IMR-90 (cell line): ENCODE measurements at regions not wholly inside any gene's neighbourhood (a gene's known extent, or its start where the extent isn't known, plus 50 kb on each side); places are given as distances from the start of the nearest gene placed in this dataset.

Experiments
- ATAC-seq: fragments of 200-7000 bp; cut with Tn5 transposase; 2 replicates; pipeline ENCODE4 v1.9.1; 2020; ENCODE audit warnings: low read depth, mild to moderate bottlenecking, moderate library complexity
- BruUV-seq: library from RNA; stranded (reverse); fragments of 400-500 nt; replicated peaks from 2 replicates; lab custom pipeline; 2021; lab: Mats Ljungman, UMichigan
- CTCF ChIA-PET: fragments of 300-600 bp; formaldehyde crosslinking; extraction: SDS; loops from one replicate; lab custom pipeline; 2021; ENCODE audit warnings: antibody characterized with exemption; lab: Yijun Ruan, JAX
- POLR2A ChIA-PET: fragments of 300-600 bp; sonication (Branson Sonifier 250); formaldehyde crosslinking; loops from one replicate; lab custom pipeline; 2022; ENCODE audit warnings: antibody characterized with exemption; ENCODE audit not compliant: unreplicated experiment; lab: Charles Lee
- DNase-seq: peaks from one replicate; pipeline ENCODE4 v3.0.0; 2013
- H2AFZ ChIP-seq: replicated peaks from 2 replicates; pipeline ENCODE3; 2013; ENCODE audit warnings: low read length, mild to moderate bottlenecking; ENCODE audit not compliant: poor library complexity
- H2AK5ac ChIP-seq: 2 replicates; pipeline ENCODE4 v1.6.1; 2013; ENCODE audit warnings: low read depth, low read length, inconsistent platforms
- H2AK9ac ChIP-seq: replicated peaks from 2 replicates; pipeline ENCODE3; 2013; ENCODE audit warnings: mild to moderate bottlenecking, low read depth, low read length, moderate library complexity; ENCODE audit not compliant: poor library complexity
- H2BK120ac ChIP-seq: 2 replicates; pipeline ENCODE4 v1.6.1; 2013; ENCODE audit warnings: low read depth, low read length, inconsistent platforms
- H2BK15ac ChIP-seq: 3 replicates; pipeline ENCODE4 v1.6.1; 2013; ENCODE audit warnings: low read depth, low read length, inconsistent platforms
- H2BK20ac ChIP-seq: 2 replicates; pipeline ENCODE4 v1.6.1; 2013; ENCODE audit warnings: low read depth, mild to moderate bottlenecking, inconsistent platforms, low read length, moderate library complexity
- H2BK5ac ChIP-seq: 2 replicates; pipeline ENCODE4 v1.6.1; 2013; ENCODE audit warnings: mild to moderate bottlenecking, low read depth, low read length, inconsistent platforms; ENCODE audit not compliant: poor library complexity, severe bottlenecking
- H3K14ac ChIP-seq: replicated peaks from 2 replicates; pipeline ENCODE4 v1.6.1; 2013; ENCODE audit warnings: low read depth, low read length, inconsistent platforms
- H3K18ac ChIP-seq: 2 replicates; pipeline ENCODE4 v1.6.1; 2013; ENCODE audit warnings: low read depth, low read length, control low read depth
- H3K23ac ChIP-seq: 2 replicates; pipeline ENCODE4 v1.6.1; 2013; ENCODE audit warnings: low read depth, low read length, inconsistent platforms
- H3K27ac ChIP-seq: 2 replicates; pipeline ENCODE4 v1.5.1; 2013; ENCODE audit warnings: mild to moderate bottlenecking, control low read depth, low read length; ENCODE audit not compliant: insufficient read depth
- H3K27me3 ChIP-seq: 2 replicates; pipeline ENCODE4 v1.6.1; 2013; ENCODE audit warnings: low read length; ENCODE audit not compliant: control insufficient read depth, insufficient read depth
- H3K36me3 ChIP-seq: 2 replicates; pipeline ENCODE4 v1.6.1; 2013; ENCODE audit warnings: low read length, mixed read lengths; ENCODE audit not compliant: control insufficient read depth, insufficient read depth
- H3K4ac ChIP-seq: 2 replicates; pipeline ENCODE4 v1.6.1; 2013; ENCODE audit warnings: low read depth, low read length, inconsistent platforms
- H3K4me1 ChIP-seq: 2 replicates; pipeline ENCODE4 v1.6.1; 2013; ENCODE audit warnings: low read length, mixed read lengths; ENCODE audit not compliant: control insufficient read depth, insufficient read depth
- H3K4me2 ChIP-seq: 2 replicates; pipeline ENCODE4 v1.6.1; 2013; ENCODE audit warnings: low read depth, mild to moderate bottlenecking, control low read depth, low read length, moderate library complexity
- H3K4me3 ChIP-seq: 2 replicates; pipeline ENCODE4 v1.5.1; 2013; ENCODE audit warnings: low read depth, mild to moderate bottlenecking, control low read depth, low read length, moderate library complexity; ENCODE audit not compliant: insufficient read depth
- H3K56ac ChIP-seq: 2 replicates; pipeline ENCODE4 v1.6.1; 2013; ENCODE audit warnings: low read length, inconsistent platforms; ENCODE audit not compliant: insufficient read depth; ENCODE audit errors: extremely low read depth
- H3K79me1 ChIP-seq, 2 experiments: 2 replicates each; pipeline ENCODE4 v1.6.1; 2013; ENCODE audit warnings: low read length in 2 of 2, inconsistent platforms in 1 of 2, low read depth in 1 of 2
- H3K9ac ChIP-seq: 2 replicates; pipeline ENCODE4 v1.6.1; 2013; ENCODE audit warnings: low read depth, low read length, control low read depth
- H3K9me1 ChIP-seq: 2 replicates; pipeline ENCODE4 v1.6.1; 2013; ENCODE audit warnings: low read length, inconsistent platforms; ENCODE audit not compliant: insufficient read depth
- H3K9me3 ChIP-seq: 2 replicates; pipeline ENCODE4 v1.6.1; 2013; ENCODE audit warnings: low read length; ENCODE audit not compliant: control insufficient read depth, insufficient read depth
- H4K20me1 ChIP-seq: 2 replicates; pipeline ENCODE4 v1.6.1; 2013; ENCODE audit warnings: low read length, inconsistent platforms; ENCODE audit not compliant: insufficient read depth
- H4K5ac ChIP-seq: 2 replicates; pipeline ENCODE4 v1.6.1; 2013; ENCODE audit warnings: mild to moderate bottlenecking, low read depth, low read length, control low read depth
- H4K8ac ChIP-seq, 2 experiments: 2 replicates each; pipeline ENCODE4 v1.6.1; 2013; ENCODE audit warnings: low read depth in 2 of 2, low read length in 2 of 2, control low read depth in 1 of 2, inconsistent platforms in 1 of 2
- H4K91ac ChIP-seq: 2 replicates; pipeline ENCODE4 v1.6.1; 2013; ENCODE audit warnings: low read depth, low read length, inconsistent platforms; ENCODE audit not compliant: insufficient read depth
- BHLHE40 ChIP-seq: fragments of 150-350 bp; IDR thresholded peaks from 2 replicates; pipeline ENCODE4 v1.6.1; 2016; ENCODE audit warnings: mild to moderate bottlenecking, low read depth, low read length
- CEBPB ChIP-seq: IDR thresholded peaks from 2 replicates; pipeline ENCODE4 v1.6.1; 2012; ENCODE audit warnings: low read depth, low read length, improper control_type of control experiment
- CHD1 ChIP-seq: IDR thresholded peaks from 2 replicates; pipeline ENCODE4 v1.6.1; 2012; ENCODE audit warnings: low read depth, low read length, improper control_type of control experiment
- FOS ChIP-seq: fragments of 150-350 bp; IDR thresholded peaks from 2 replicates; pipeline ENCODE4 v1.6.1; 2016; ENCODE audit warnings: low read depth, low read length
- MAFK ChIP-seq: IDR thresholded peaks from 2 replicates; pipeline ENCODE4 v1.6.1; 2012; ENCODE audit warnings: low read depth, low read length, improper control_type of control experiment
- MAZ ChIP-seq: IDR thresholded peaks from 2 replicates; pipeline ENCODE4 v1.6.1; 2012; ENCODE audit warnings: low read depth, mild to moderate bottlenecking, low read length, improper control_type of control experiment, moderate library complexity, borderline replicate concordance
- MXI1 ChIP-seq: IDR thresholded peaks from 2 replicates; pipeline ENCODE4 v1.6.1; 2012; ENCODE audit warnings: low read depth, mild to moderate bottlenecking, low read length, moderate library complexity, borderline replicate concordance
- NFE2L2 ChIP-seq: fragments of 150-350 bp; IDR thresholded peaks from 2 replicates; pipeline ENCODE4 v1.6.1; 2016; ENCODE audit warnings: low read depth, mild to moderate bottlenecking, low read length
- POLR2A ChIP-seq: IDR thresholded peaks from 2 replicates; pipeline ENCODE4 v1.6.1; 2012; ENCODE audit warnings: mild to moderate bottlenecking, low read depth, low read length
- RAD21 ChIP-seq: IDR thresholded peaks from 2 replicates; pipeline ENCODE4 v1.6.1; 2012; ENCODE audit warnings: low read length, improper control_type of control experiment
- RCOR1 ChIP-seq: IDR thresholded peaks from 2 replicates; pipeline ENCODE4 v1.6.1; 2012; ENCODE audit warnings: mild to moderate bottlenecking, low read length, improper control_type of control experiment; ENCODE audit not compliant: insufficient replicate concordance
- RFX5 ChIP-seq: IDR thresholded peaks from 2 replicates; pipeline ENCODE4 v1.8.0; 2012; ENCODE audit warnings: low read depth, mild to moderate bottlenecking, low read length, moderate library complexity
- SMC3 ChIP-seq: fragments of 150-350 bp; IDR thresholded peaks from 2 replicates; pipeline ENCODE4 v1.6.1; 2016; ENCODE audit warnings: low read depth, mild to moderate bottlenecking, antibody characterized with exemption, low read length, moderate library complexity
- WGBS, 2 experiments: methylation state at CpG; one replicate each; pipeline versions ENCODE4 v1.1.5 to v1.1.7; 2013; ENCODE audit warnings: missing lambda C conversion rate in 2 of 2; ENCODE audit not compliant: insufficient read length in 1 of 2; ENCODE audit errors: extremely low coverage in 2 of 2; 5-methylcytosine and 5-hydroxymethylcytosine counted together
- dilution Hi-C: fragments of 300-500 bp; cut with HindIII; formaldehyde crosslinking; loops from one replicate; pipeline ENCODE4 v1.14.3; 2018; ENCODE audit warnings: low sequenced_read_pairs; ENCODE audit not compliant: unreplicated experiment
- in situ Hi-C: fragments of 300-500 bp; cut with MboI; formaldehyde crosslinking; loops from 3 replicates; pipeline ENCODE4 v1.14.3; 2019; ENCODE audit warnings: low sequenced_read_pairs, inconsistent platforms, mixed read lengths
- intact Hi-C: fragments of 100-400 bp; cut with micrococcal nuclease; formaldehyde crosslinking; loops from 2 replicates; pipeline ENCODE4 v1.10.0; 2022
- TF ChIP-seq, protein P1 (sequence below): conservative IDR thresholded peaks from 2 replicates; pipeline ENCODE4 v1.5.1; 2012; ENCODE audit warnings: mild to moderate bottlenecking, low read depth, low read length, improper control_type of control experiment
- TF ChIP-seq, protein P2 (sequence below): fragments of 150-350 bp; IDR thresholded peaks from 2 replicates; pipeline ENCODE4 v1.6.1; 2017; ENCODE audit warnings: mild to moderate bottlenecking, antibody characterized with exemption, low read length, low read depth
- TF ChIP-seq, protein P3 (sequence below): fragments of 150-350 bp; IDR thresholded peaks from 2 replicates; pipeline ENCODE4 v1.6.1; 2016; ENCODE audit warnings: low read depth, mild to moderate bottlenecking, low read length, moderate library complexity, borderline replicate concordance

DNA sequence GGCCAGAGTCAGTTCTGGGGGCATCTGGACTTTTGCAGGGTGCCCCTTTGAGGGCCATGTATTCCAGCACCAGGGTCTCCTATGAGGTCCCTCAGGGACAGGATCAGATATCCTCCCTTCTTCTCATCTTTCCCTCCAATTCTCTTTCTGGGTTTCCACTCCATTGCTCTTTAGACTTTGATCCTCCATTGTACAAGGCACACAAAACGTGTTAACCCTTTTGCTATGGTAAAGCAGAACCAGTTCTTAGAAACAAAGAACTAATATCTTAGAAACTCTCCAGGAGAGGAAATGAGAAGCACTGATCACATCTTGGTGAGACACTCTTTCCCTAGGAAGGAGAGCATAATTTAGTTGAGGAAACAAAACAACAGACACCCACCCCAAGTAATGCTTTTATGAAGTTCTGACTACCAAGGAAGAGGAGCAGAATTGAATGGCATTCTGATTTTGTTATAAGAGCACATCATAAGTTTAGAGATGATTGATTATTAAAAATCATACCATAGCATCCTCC, 200.7 kb upstream of the NPY2R start:
- no peak overlapping the region for H3K23ac ChIP-seq
- no peak overlapping the region for H4K91ac ChIP-seq
- H2AK9ac ChIP-seq: no peak overlapping the region
- no peak overlapping the region for H3K56ac ChIP-seq
- H3K36me3 ChIP-seq: no peaks in the 10 kb centered on the region
- no CpG with 5 or more reads among the region's 1 CpG for WGBS, 2 experiments
- no peak overlapping the region for H3K9ac ChIP-seq
- H3K14ac ChIP-seq: no peak overlapping the region
- BruUV-seq: no TSS peak
- intact Hi-C loops: no loop called here
- H3K18ac ChIP-seq: no peak overlapping the region
- H3K9me3 ChIP-seq: no peaks in the 10 kb centered on the region
- in situ Hi-C loops: no loop called here
- no peak for DNase-seq
- H2BK20ac ChIP-seq: no peak overlapping the region
- H4K20me1 ChIP-seq: no peaks in the 10 kb centered on the region
- POLR2A ChIA-PET: no interaction called here
- H3K27ac ChIP-seq: no peak overlapping the region
- no peak for ATAC-seq
- no peak overlapping the region for H2BK15ac ChIP-seq
- H2AFZ ChIP-seq: no peak overlapping the region
- no peak overlapping the region for H2BK120ac ChIP-seq
- H4K8ac ChIP-seq: no peak overlapping the region
- H3K27me3 ChIP-seq: no peaks in the 10 kb centered on the region
- TF ChIP-seq POLR2A (no peak), CHD1 (no peak), RAD21 (no peak), BHLHE40 (no peak), MXI1 (no peak), MAFK (no peak), NFE2L2 (no peak), FOS (no peak), RCOR1 (no peak), CEBPB (no peak), MAZ (no peak), RFX5 (no peak), SMC3 (no peak)
- TF ChIP-seq, protein P1, sequence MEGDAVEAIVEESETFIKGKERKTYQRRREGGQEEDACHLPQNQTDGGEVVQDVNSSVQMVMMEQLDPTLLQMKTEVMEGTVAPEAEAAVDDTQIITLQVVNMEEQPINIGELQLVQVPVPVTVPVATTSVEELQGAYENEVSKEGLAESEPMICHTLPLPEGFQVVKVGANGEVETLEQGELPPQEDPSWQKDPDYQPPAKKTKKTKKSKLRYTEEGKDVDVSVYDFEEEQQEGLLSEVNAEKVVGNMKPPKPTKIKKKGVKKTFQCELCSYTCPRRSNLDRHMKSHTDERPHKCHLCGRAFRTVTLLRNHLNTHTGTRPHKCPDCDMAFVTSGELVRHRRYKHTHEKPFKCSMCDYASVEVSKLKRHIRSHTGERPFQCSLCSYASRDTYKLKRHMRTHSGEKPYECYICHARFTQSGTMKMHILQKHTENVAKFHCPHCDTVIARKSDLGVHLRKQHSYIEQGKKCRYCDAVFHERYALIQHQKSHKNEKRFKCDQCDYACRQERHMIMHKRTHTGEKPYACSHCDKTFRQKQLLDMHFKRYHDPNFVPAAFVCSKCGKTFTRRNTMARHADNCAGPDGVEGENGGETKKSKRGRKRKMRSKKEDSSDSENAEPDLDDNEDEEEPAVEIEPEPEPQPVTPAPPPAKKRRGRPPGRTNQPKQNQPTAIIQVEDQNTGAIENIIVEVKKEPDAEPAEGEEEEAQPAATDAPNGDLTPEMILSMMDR: no peak
- TF ChIP-seq, protein P2, sequence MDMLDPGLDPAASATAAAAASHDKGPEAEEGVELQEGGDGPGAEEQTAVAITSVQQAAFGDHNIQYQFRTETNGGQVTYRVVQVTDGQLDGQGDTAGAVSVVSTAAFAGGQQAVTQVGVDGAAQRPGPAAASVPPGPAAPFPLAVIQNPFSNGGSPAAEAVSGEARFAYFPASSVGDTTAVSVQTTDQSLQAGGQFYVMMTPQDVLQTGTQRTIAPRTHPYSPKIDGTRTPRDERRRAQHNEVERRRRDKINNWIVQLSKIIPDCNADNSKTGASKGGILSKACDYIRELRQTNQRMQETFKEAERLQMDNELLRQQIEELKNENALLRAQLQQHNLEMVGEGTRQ: no peak
- TF ChIP-seq, protein P3, sequence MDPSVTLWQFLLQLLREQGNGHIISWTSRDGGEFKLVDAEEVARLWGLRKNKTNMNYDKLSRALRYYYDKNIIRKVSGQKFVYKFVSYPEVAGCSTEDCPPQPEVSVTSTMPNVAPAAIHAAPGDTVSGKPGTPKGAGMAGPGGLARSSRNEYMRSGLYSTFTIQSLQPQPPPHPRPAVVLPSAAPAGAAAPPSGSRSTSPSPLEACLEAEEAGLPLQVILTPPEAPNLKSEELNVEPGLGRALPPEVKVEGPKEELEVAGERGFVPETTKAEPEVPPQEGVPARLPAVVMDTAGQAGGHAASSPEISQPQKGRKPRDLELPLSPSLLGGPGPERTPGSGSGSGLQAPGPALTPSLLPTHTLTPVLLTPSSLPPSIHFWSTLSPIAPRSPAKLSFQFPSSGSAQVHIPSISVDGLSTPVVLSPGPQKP: no peak
- H3K9me1 ChIP-seq: no peaks in the 10 kb centered on the region
- H2AK5ac ChIP-seq: no peak overlapping the region
- no peaks in the 10 kb centered on the region for H3K4me1 ChIP-seq
- H3K4ac ChIP-seq: no peak overlapping the region
- dilution Hi-C loops: no loop called here
- no peak overlapping the region for H2BK5ac ChIP-seq
- no peak overlapping the region for H3K4me3 ChIP-seq
- H3K4me2 ChIP-seq: no peak overlapping the region
- CTCF ChIA-PET: no interaction called here
- no peak overlapping the region for H4K5ac ChIP-seq
- H3K79me1 ChIP-seq: no peaks in the 10 kb centered on the region
